HepG2 (cell line): ENCODE measurements at regions not wholly inside any gene's neighbourhood (a gene's known extent, or its start where the extent isn't known, plus 50 kb on each side); places are given as distances from the start of the nearest gene placed in this dataset.

ENCODE experiments used
- ATAC-seq: fragments of 200-7000 bp; cut with Tn5 transposase; 3 replicates; pipeline ENCODE4 v1.9.1; 2020; ENCODE audit warnings: mild to moderate bottlenecking, moderate library complexity
- BruUV-seq: library from RNA; stranded (reverse); fragments of 400-500 nt; replicated peaks from 2 replicates; lab custom pipeline; 2021; lab: Mats Ljungman, UMichigan
- CTCF ChIA-PET: fragments of 300-600 bp; formaldehyde crosslinking; extraction: SDS; loops from one replicate; lab custom pipeline; 2021; ENCODE audit warnings: low total read pairs, inconsistent platforms, low intra/inter-chr PET ratio; lab: Yijun Ruan, JAX
- POLR2A ChIA-PET: fragments of 350-600 bp; sonication (Branson Sonifier 250); formaldehyde crosslinking; loops from one replicate; lab custom pipeline; 2020; ENCODE audit warnings: antibody characterized with exemption, inconsistent platforms; lab: Yijun Ruan, JAX
- DNase-seq: peaks from one replicate; pipeline ENCODE4 v3.0.0-alpha.2; 2015; ENCODE audit warnings: low spot score
- FAIRE-seq: peaks from 3 replicates; lab custom pipeline; 2011; peaks lifted over from hg19 to GRCh38; lab: Jason Lieb, UNC
- H2AFZ ChIP-seq: one replicate; pipeline ENCODE4 v1.6.1; 2011; ENCODE audit warnings: low read length, inconsistent platforms
- H3K27ac ChIP-seq: fragments of 300-600 bp; 3 replicates; pipeline ENCODE4 v1.8.0; 2011; ENCODE audit warnings: mixed run types, mild to moderate bottlenecking, mixed read lengths, low read length, inconsistent platforms; ENCODE audit not compliant: insufficient read depth; ENCODE audit errors: extremely low read length
- H3K27me3 ChIP-seq, 2 experiments: fragments of 200-600 bp in 1 of 2; 2 replicates in 1 of 2; 3 replicates in 1 of 2; pipeline versions ENCODE4 v1.6.0 to v1.8.0; 2011; ENCODE audit warnings: low read length in 2 of 2, mild to moderate bottlenecking in 2 of 2, moderate library complexity in 2 of 2, inconsistent platforms in 1 of 2; ENCODE audit not compliant: insufficient read depth in 2 of 2, control insufficient read depth in 1 of 2
- H3K36me3 ChIP-seq, 2 experiments: fragments of 200-600 bp in 1 of 2; replicated peaks in 1 of 2; 2 replicates in 1 of 2; 3 replicates in 1 of 2; pipeline versions ENCODE4 v1.5.1 to v1.8.0; 2011; ENCODE audit warnings: low read length in 2 of 2, inconsistent platforms in 1 of 2; ENCODE audit not compliant: insufficient read depth in 2 of 2, control insufficient read depth in 1 of 2
- H3K4me1 ChIP-seq: 2 replicates; pipeline ENCODE4 v1.5.1; 2012; ENCODE audit warnings: low read length, inconsistent platforms; ENCODE audit not compliant: insufficient read depth
- H3K4me2 ChIP-seq: 2 replicates; pipeline ENCODE4 v1.6.0; 2011; ENCODE audit warnings: low read depth, low read length, inconsistent platforms
- H3K4me3 ChIP-seq, 3 experiments: fragments of 200-600 bp in 1 of 3; sonication (generic), shearing (Covaris generic) in 1 of 3; replicated peaks in 1 of 3; 2 replicates each; pipeline ENCODE4 v1.5.1; 2011 to 2016; ENCODE audit warnings: low read length in 3 of 3, inconsistent platforms in 2 of 3, low read depth in 2 of 3, mild to moderate bottlenecking in 2 of 3, control low read depth in 1 of 3, mixed read lengths in 1 of 3; ENCODE audit not compliant: insufficient read depth in 1 of 3
- H3K79me2 ChIP-seq: one replicate; pipeline ENCODE4 v1.6.1; 2011; ENCODE audit warnings: low read length, inconsistent platforms; ENCODE audit not compliant: insufficient read depth
- H3K9ac ChIP-seq: 2 replicates; pipeline ENCODE4 v1.6.0; 2011; ENCODE audit warnings: mild to moderate bottlenecking, low read depth, low read length, inconsistent platforms; ENCODE audit not compliant: insufficient read depth
- H3K9me3 ChIP-seq: 2 replicates; pipeline ENCODE4 v1.5.1; 2012; ENCODE audit warnings: mild to moderate bottlenecking, low read length
- H4K20me1 ChIP-seq: 2 replicates; pipeline ENCODE4 v1.6.0; 2011; ENCODE audit warnings: inconsistent platforms, mild to moderate bottlenecking, low read length, moderate library complexity; ENCODE audit not compliant: insufficient read depth
- CBX2 ChIP-seq, 2 experiments: fragments of 200-600 bp in 1 of 2; sonication (generic); formaldehyde crosslinking in 1 of 2; IDR thresholded peaks; 2 replicates each; pipeline versions ENCODE4 v1.7.0 to v1.8.1; 2018 to 2022; ENCODE audit warnings: low read depth in 2 of 2, low read length in 1 of 2, mild to moderate bottlenecking in 1 of 2, missing genetic modification reagents in 1 of 2
- DNMT1 ChIP-seq: sonication (generic); formaldehyde crosslinking; IDR thresholded peaks from 2 replicates; pipeline ENCODE4 v1.5.1; 2020; ENCODE audit warnings: mild to moderate bottlenecking, missing genetic modification reagents
- KAT7 ChIP-seq: IDR thresholded peaks from 2 replicates; pipeline ENCODE4 v1.6.1; 2018; ENCODE audit warnings: borderline replicate concordance, missing compliant biosample characterization
- NFE2L1 ChIP-seq: sonication (generic); formaldehyde crosslinking; IDR thresholded peaks from 2 replicates; pipeline ENCODE4 v1.4.0; 2020; ENCODE audit warnings: missing genetic modification reagents, mild to moderate bottlenecking, borderline replicate concordance
- POGK ChIP-seq: sonication (generic); formaldehyde crosslinking; conservative IDR thresholded peaks from 2 replicates; pipeline ENCODE4 v1.8.0; 2022; ENCODE audit warnings: mild to moderate bottlenecking, moderate library complexity, missing genetic modification reagents
- PRDM4 ChIP-seq: sonication (generic); formaldehyde crosslinking; IDR thresholded peaks from 2 replicates; pipeline ENCODE4 v1.9.0; 2021; ENCODE audit warnings: missing genetic modification reagents, borderline replicate concordance
- SKI ChIP-seq: fragments of 450-650 bp; IDR thresholded peaks from one replicate; pipeline ENCODE4 v1.6.1; 2018; ENCODE audit warnings: mild to moderate bottlenecking; ENCODE audit not compliant: partially characterized antibody
- YEATS2 ChIP-seq: sonication (generic); formaldehyde crosslinking; IDR thresholded peaks from 2 replicates; pipeline ENCODE4 v1.4.0; 2020; ENCODE audit warnings: missing genetic modification reagents, borderline replicate concordance
- ZFP62 ChIP-seq: sonication (generic); formaldehyde crosslinking; IDR thresholded peaks from 2 replicates; pipeline ENCODE4 v1.4.0; 2020; ENCODE audit warnings: missing genetic modification reagents
- ZNF331 ChIP-seq: sonication (generic); formaldehyde crosslinking; IDR thresholded peaks from 2 replicates; pipeline ENCODE4 v1.4.0; 2020; ENCODE audit warnings: missing genetic modification reagents
- ZSCAN29 ChIP-seq: sonication (generic); formaldehyde crosslinking; conservative IDR thresholded peaks from 2 replicates; pipeline ENCODE4 v1.4.0; 2020; ENCODE audit warnings: mild to moderate bottlenecking, missing genetic modification reagents
- WGBS: methylation state at CpG from one replicate; pipeline ENCODE4 v1.1.6; 2017; ENCODE audit warnings: low lambda C conversion rate; 5-methylcytosine and 5-hydroxymethylcytosine counted together
- in situ Hi-C: cut with HindIII; loops from 2 replicates; pipeline ENCODE4 v1.10.0; 2017; ENCODE audit warnings: low pct_unique_long_range_greater_than_20kb; ENCODE audit not compliant: extremely low pct_ligation_motif_present
- intact Hi-C: fragments of 100-400 bp; cut with micrococcal nuclease; formaldehyde crosslinking; loops from one replicate; pipeline ENCODE4 v1.10.0; 2022; ENCODE audit not compliant: unreplicated experiment

GRCh38 chr7:90007001-90007654 is 147.1 kb upstream of the STEAP1 start:
- Histone ChIP-seq H3K4me1 (no peaks in the 10 kb centered on the region), H3K4me2 (no peak overlapping the region), H4K20me1 (no peaks in the 10 kb centered on the region), H3K79me2 (no peaks in the 10 kb centered on the region), H2AFZ (no peak overlapping the region), H3K27ac (no peak overlapping the region), H3K4me3 (no peak overlapping the region), H3K36me3 (no peaks in the 10 kb centered on the region), H3K27me3 (no peaks in the 10 kb centered on the region), H3K9ac (no peak overlapping the region), H3K9me3 (no peaks in the 10 kb centered on the region)
- WGBS = 2% methylated on average over 3 of the region's 3 CpGs
- in situ Hi-C loops = no loop called here
- BruUV-seq = no TSS peak
- DNase-seq (no peak), FAIRE-seq (no peak), ATAC-seq (no peak)
- ChIA-PET CTCF (no interaction called here), POLR2A (no interaction called here)
- intact Hi-C loops = no loop called here
- no peak for TF ChIP-seq NFE2L1
- TF ChIP-seq ZSCAN29 (CRISPR knock-in tag) = no peak
- TF ChIP-seq ZNF331 (CRISPR knock-in tag) = no peak

DNA sequence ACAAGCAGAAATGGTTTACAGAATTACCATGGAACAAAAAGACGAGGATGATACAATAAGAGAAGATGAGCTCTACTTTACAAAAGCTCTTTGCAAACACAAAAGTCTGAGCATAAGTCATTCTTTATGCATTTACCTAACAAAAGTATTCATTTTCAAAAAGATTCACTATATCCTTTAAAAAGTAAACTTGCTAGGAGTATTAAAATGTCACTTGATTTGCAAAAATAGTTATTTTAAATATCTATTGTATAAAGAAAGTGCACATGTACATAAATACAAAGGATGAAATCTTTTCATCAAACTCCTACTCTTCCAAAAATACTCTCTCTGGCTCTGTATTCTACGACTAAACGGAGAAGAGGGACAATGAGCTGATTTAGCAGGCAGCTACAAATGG is 146.4 kb upstream of the STEAP1 start:
- ATAC-seq (no peak), DNase-seq (no peak), FAIRE-seq (no peak)
- H3K4me1 ChIP-seq = no peaks in the 10 kb centered on the region
- BruUV-seq = no TSS peak
- no peaks in the 10 kb centered on the region for H3K36me3 ChIP-seq
- intact Hi-C loops (no loop called here), in situ Hi-C loops (no loop called here)
- no peaks in the 10 kb centered on the region for H3K27me3 ChIP-seq
- CTCF ChIA-PET = no interaction called here
- no peaks in the 10 kb centered on the region for H3K9me3 ChIP-seq
- no peak overlapping the region for H3K4me2 ChIP-seq
- POLR2A ChIA-PET = no interaction called here
- H3K79me2 ChIP-seq = no peaks in the 10 kb centered on the region
- H3K4me3 ChIP-seq = no peak overlapping the region
- WGBS = 0% methylated on average over 3 of the region's 3 CpGs
- H3K27ac ChIP-seq = no peak overlapping the region
- H2AFZ ChIP-seq = no peak overlapping the region
- no peak overlapping the region for H3K9ac ChIP-seq
- H4K20me1 ChIP-seq = no peaks in the 10 kb centered on the region
- TF ChIP-seq KAT7 (CRISPR knock-in tag) = no peak
- TF ChIP-seq POGK (CRISPR knock-in tag) = no peak
- TF ChIP-seq YEATS2 (CRISPR knock-in tag) = no peak
- TF ChIP-seq SKI = no peak
- no peak for TF ChIP-seq DNMT1 (CRISPR knock-in tag)
- TF ChIP-seq ZFP62 (CRISPR knock-in tag) = no peak
- TF ChIP-seq CBX2 (IDR thresholded peaks at IDR 0.05; ENCODE audit: low read depth, low read length) = no peak
- no peak for TF ChIP-seq CBX2 (CRISPR knock-in tag; IDR thresholded peaks at IDR 0.05; ENCODE audit: low read depth)
- TF ChIP-seq PRDM4 (CRISPR knock-in tag) = no peak
